PC-3 (cell line): ENCODE measurements at regions not wholly inside any gene's neighbourhood (a gene's known extent, or its start where the extent isn't known, plus 50 kb on each side); places are given as distances from the start of the nearest gene placed in this dataset.

Source experiments
- CTCF ChIP-seq: fragments of 300-600 bp; sonication (generic); conservative IDR thresholded peaks from 2 replicates; pipeline ENCODE4 v1.5.1; 2017; ENCODE audit warnings: antibody characterized with exemption, low read depth, mild to moderate bottlenecking, low read length
- EZH2 ChIP-seq: fragments of 300-600 bp; sonication (generic); IDR thresholded peaks from one replicate; pipeline ENCODE4 v1.6.1; 2017; ENCODE audit warnings: antibody characterized with exemption, mild to moderate bottlenecking, low read length; ENCODE audit not compliant: unreplicated experiment
- EZH2phosphoT487 ChIP-seq: fragments of 300-600 bp; sonication (generic); IDR thresholded peaks from 2 replicates; pipeline ENCODE4 v1.6.1; 2018; ENCODE audit warnings: mild to moderate bottlenecking, antibody characterized with exemption, low read length, borderline replicate concordance

- TF ChIP-seq EZH2 (no peak), CTCF (no peak), EZH2phosphoT487 (no peak)
Observed at GRCh38 chr2:60383401-60384143, 169.9 kb downstream of the BCL11A start.
